IMR-90 (cell line): ENCODE measurements at regions not wholly inside any gene's neighbourhood (a gene's known extent, or its start where the extent isn't known, plus 50 kb on each side); places are given as distances from the start of the nearest gene placed in this dataset.

Source experiments
- BHLHE40 ChIP-seq: fragments of 150-350 bp; IDR thresholded peaks from 2 replicates; pipeline ENCODE4 v1.6.1; 2016; ENCODE audit warnings: mild to moderate bottlenecking, low read depth, low read length
- CTCF ChIP-seq: conservative IDR thresholded peaks from 2 replicates; pipeline ENCODE4 v1.5.1; 2012; ENCODE audit warnings: mild to moderate bottlenecking, low read depth, low read length, improper control_type of control experiment
- POLR2A ChIP-seq: IDR thresholded peaks from 2 replicates; pipeline ENCODE4 v1.6.1; 2012; ENCODE audit warnings: mild to moderate bottlenecking, low read depth, low read length

GRCh38 chr12:66025477-66025876, 105.1 kb downstream of the LLPH start:
- TF ChIP-seq POLR2A (no peak), CTCF (no peak), BHLHE40 (no peak)
